CD4-positive, alpha-beta T cell treated with Interleukin-10 for 1 hour (primary cell): ENCODE measurements at regions not wholly inside any gene's neighbourhood (a gene's known extent, or its start where the extent isn't known, plus 50 kb on each side); places are given as distances from the start of the nearest gene placed in this dataset.
"Not testable (repeated sequence)": the region's sequence is repeated elsewhere in the genome, so short reads cannot be mapped to it uniquely, and the experiment has no call there.

Experiments
- DNase-seq: peaks from one replicate; pipeline ENCODE4 v3.0.0-alpha.2; 2020

- no peak for DNase-seq
Measured at GRCh38 chr9:29068461-29068860, 1495.2 kb upstream of the C9orf72 start.

DNA sequence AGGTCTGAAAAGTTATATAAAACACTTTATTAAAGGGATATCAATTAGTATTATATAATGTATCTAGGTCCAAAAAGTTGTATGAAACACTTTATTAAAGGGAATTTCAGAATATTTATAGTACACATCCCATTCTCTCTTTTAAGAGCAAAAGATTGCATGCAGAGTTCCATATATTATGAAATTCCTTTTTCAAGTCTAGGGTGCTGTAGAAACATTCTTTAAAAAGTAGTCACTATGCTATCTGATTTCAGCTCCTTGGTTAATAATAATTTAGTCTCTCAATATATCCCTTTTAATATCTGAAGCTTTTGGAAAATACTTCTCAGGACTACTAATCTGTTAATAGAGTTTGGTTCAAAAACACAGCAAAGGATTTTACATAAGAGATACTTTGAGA is 1496.1 kb upstream of the C9orf72 start:
- DNase-seq = no peak

DNA sequence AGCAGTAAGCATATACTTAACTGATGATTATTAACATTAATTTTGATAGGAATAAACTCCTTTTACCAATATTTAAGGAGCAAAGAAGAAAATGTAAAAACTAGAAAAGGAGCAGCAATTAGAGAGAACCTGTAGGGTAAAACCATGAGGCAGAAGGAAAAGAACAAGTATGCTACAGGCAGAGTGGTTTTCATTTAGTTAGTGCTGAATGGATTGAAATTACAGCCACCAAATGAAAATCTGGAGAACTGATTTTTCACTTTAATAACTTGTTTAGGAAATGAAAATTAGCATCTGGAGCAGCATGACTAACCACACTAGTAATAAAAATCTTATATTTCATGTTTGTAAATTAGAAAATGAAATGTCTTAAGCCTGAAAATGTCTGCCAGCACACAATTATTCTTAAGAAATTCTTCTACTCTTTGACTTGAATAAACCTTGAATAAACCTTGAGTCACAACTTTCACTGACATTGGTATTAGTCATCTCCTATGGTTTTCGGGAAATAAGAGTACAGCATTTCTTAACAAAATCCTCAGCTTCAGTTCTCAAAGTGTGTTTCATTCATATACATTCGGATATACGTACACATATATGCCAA is 1504.9 kb upstream of the C9orf72 start:
- no peak for DNase-seq

DNA sequence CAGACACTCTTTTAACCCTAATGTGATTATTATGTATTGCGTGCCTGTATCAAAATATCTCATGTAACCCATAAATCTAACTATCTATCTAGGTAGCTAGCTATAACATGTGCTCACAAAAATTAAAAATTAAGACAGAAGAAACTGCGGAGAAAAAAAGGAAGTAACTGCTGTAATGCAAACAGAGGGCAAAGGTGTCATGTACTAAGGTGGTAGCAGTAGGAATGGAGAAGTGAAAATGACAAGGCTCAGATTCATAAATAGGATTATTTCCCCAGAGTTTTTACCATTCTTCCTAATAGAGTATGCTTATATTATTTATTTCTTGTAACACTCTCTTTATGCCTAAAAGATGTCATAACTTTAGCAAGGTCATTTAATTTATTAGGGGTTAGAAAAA is 1527.5 kb upstream of the C9orf72 start:
- DNase-seq = no peak

DNA sequence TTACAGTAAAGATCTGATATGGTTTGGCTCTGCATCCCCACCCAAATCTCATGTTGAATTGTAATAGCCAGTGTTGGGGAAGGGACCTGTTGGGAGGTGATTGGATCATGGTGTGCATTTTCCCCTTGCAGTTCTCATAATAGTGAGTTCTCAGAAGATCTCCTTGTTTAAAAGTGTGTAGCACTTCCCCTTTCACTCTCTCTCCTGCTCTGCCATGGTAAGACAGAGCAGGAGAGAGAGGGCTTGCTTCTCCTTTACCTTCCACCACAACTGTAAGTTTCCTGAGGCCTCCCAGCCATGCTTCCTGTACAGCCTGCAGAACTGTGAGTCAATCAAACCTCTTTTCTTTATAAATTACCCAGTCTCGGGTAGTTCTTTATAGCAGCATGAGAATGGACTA is 1530.9 kb upstream of the C9orf72 start:
- DNase-seq = not testable (repeated sequence)

DNA sequence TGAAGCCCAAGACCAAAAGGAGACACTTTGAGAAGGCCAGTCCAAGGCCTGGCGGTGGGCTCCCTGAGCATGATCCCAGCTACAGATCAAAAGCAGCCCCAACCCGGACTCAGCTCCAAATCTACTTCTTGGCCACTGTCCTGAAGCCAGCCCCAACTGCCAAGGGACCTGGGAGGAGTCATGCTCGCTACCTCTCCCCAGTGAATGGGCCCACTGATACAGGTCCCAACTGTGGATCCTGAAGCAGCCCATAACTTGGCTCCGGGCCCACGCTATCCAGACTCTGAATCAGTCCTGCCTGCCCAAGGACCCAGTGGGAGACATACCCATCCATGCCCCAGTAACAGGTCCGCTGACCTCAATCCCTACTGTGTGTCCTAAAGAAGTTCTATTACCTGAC is 1545.3 kb upstream of the C9orf72 start:
- DNase-seq = no peak

GRCh38 chr9:29126783-29127182 is 1553.5 kb upstream of the C9orf72 start:
- no peak for DNase-seq

DNA sequence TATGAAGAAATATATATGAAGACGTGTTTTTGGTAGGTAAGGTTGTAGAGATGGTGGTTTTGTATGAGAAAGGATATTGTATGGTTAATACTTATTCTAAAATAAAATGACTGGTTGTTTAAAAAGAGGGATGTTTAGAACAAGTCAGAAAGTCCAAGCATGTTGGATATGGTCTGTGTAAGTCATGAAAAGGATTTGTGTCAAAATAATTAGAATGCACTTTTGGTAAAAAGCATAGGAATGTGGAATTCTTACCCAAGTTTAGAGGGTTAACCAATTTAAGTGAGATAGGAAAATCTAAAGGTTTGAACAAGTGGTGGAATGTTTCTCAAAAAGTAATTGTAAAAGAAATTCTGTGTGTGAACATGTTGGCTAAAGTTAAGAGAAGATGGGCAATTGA is 1556.5 kb upstream of the C9orf72 start:
- DNase-seq = no peak

- DNase-seq = no peak
Measured at GRCh38 chr9:29144476-29144875, 1571.2 kb upstream of the C9orf72 start.

- DNase-seq = no peak
Measured at GRCh38 chr9:29150606-29151005, 1577.3 kb upstream of the C9orf72 start.

DNA sequence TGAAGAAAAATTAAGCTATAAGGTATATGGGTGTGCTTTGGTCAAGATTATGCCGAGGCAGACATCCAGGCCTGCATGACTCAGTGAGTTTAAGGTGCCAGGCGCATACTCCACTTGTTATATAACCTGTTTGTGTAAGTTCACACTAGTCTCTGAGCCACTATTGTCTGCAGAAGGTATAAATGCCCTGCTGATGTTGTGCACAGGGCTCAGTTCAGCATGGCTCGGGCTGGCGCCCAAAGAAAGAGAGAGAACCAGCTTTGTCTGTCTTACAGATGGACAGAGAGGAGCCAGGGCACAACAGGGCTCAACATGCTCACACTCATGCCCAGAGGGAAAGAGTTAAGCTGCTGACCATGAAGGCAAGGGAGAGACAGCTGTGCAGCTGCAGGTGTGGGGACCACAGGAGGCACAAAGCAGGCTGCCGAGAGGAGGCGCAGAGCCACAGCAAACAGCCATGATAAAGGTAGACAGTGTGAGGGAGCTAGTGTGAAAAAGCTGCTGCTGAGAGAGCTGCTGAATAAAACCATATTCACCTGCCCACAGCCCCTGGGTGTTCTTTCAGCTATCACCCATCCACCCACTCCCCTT is 1587.6 kb upstream of the C9orf72 start:
- DNase-seq = no peak

GRCh38 chr9:29174136-29174535 is 1600.9 kb upstream of the C9orf72 start:
- no peak for DNase-seq

- DNase-seq = no peak
Measured at GRCh38 chr9:29176231-29176630, 1603.0 kb upstream of the C9orf72 start.

GRCh38 chr9:29176786-29177185 is 1603.5 kb upstream of the C9orf72 start:
- DNase-seq = no peak

DNA sequence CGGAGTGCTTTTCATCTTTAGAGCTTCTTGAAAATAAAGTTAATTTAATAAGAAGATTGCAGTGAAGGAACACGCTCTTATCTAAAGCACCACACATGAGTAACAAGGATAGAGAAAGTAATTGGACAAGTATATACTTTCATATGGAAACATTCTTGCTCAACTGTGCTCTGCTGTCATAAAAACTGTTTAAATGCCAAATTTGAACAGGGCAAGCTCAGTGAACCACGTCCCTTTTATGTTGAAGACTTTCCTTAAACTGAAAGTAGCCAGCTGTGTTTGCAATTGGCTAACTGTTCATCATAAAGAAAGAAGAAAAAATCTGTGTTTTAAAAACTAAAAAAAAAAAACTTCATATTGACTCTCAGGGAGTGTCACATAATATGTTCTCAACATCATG is 1610.7 kb upstream of the C9orf72 start:
- DNase-seq = no peak

DNA sequence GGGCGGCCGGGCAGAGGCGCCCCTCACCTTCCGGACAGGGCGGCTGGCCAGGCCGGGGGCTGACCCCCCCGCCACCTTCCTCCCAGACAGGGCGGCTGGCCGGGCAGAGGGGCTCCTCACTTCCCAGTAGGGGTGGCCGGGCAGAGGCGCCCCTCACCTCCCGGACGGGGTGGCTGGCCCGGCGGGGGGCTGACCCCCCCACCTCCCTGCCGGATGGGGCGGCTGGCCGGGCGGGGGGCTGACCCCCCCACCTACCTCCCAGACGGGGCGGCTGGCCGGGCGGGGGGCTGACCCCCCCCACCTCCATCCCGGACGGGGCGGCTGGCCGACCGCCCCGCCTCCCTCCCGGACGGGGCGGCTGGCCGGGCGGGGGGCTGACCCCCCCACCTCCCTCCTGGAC is 1615.5 kb upstream of the C9orf72 start:
- not testable (repeated sequence) for DNase-seq

DNA sequence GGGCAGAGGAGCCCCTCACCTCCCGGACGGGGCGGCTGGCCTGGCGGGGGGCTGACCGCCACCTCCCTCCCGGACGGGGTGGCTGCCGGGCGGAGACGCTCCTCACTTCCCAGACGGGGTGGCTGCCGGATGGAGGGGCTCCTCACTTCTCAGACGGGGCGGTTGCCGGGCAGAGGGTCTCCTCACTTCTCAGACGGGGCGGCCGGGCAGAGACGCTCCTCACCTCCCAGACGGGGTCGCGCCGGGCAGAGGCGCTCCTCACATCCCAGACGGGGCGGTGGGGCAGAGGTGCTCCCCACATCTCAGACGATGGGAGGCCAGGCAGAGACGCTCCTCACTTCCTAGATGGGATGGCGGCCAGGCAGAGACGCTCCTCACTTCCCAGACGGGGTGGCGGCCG is 1615.9 kb upstream of the C9orf72 start:
- DNase-seq = not testable (repeated sequence)

GRCh38 chr9:29198861-29199260 is 1625.6 kb upstream of the C9orf72 start:
- no peak for DNase-seq

- DNase-seq = no peak
Measured at GRCh38 chr9:29199975-29200374, 1626.7 kb upstream of the C9orf72 start.

DNA sequence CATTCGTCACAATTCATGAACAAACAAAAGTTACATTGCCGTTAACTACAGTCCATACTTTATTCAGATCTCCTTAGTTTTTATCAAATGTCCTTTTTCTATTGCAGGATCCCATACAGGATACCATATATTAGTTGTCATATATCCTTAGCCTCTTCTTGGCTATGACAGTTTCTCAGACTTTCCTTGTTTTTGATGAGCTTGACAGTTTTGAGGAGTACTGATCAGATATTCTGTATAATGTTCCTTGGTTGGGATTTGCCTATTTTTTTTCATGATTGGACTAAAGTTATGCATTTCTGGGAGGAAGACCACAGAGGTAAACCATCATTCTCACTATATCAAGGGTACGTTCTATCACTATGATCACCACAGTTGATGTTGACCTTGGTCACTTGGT is 1627.4 kb upstream of the C9orf72 start:
- DNase-seq = no peak

DNA sequence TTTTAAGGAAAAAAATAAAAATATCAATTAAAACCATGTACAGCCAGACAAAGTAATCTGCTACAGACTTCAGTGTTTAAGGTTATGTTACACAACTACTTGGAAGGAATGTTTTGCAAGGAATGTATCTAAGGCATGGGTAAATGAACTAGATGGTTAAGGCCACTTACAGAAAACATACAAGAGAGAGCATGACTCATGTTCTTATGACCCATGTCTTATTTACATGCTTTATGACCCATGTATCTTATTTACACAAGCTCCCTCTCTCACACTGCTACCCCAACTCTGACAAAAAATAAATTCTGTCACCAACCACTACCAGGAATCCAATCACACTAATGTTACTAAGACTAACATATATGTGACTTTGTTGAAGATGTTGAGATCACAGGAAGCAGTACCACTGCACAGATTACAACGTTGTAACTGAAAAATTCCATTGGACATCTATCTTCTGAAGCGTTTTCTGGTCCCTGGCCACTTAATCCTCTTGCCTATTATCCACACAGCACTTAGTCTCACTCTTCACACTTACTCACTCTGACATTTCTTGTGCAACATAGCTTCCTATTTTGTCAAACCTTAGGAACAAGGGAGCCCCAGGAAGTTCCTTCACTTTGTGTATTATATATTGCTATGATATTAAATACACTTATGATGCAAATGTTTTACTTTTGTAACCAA is 1630.1 kb upstream of the C9orf72 start:
- DNase-seq = no peak

DNA sequence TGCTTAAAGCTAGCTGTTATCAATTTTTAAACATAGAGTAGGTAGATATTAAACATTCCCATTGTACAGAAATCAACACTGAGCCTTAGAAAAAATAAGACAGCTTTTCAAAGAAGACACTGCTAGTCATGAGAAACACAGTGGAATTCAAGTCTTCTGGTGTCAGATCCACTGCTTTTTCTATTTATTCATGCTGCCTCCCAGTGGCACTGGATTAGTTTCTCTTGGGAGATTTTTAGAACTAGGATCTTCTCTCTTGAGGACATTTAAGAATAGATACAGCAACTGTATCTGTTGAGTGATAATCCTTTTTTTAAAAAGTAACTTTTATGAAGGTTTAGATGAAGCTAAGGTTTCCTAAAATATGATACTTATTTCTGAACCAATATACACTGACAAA is 1635.4 kb upstream of the C9orf72 start:
- no peak for DNase-seq

- no peak for DNase-seq
Measured at GRCh38 chr9:29209748-29210291, 1636.5 kb upstream of the C9orf72 start.

DNA sequence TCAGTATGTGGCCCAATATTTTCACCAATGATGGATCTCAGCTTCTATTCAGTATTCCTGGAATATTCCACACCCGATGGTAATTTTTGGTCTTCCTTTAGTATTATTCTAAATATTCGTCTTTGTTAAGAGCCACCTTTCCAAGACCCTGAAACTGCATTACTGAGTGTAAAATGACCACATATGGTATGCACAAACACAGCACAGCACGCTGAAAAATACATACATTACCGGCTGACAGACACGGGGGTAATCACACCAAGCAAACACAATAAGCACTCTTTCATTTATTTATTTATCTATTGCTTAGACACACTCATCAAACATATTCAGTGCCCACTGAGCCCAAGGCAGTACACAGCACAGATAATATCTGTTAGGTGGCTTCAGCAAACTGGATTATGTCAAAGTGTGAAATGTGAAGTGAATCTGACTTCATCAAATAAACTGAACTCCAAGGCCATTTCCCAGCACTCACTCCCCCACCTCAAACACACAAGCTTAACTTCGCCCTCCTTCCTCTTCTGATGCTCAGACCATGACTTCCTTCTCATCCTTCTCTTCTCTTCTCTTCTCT is 1637.8 kb upstream of the C9orf72 start:
- no peak for DNase-seq
